KBM-7 (cell line): ENCODE measurements at regions not wholly inside any gene's neighbourhood (a gene's known extent, or its start where the extent isn't known, plus 50 kb on each side); places are given as distances from the start of the nearest gene placed in this dataset.

Experiments used
- DNase-seq: peaks from one replicate; pipeline ENCODE4 v3.0.0-alpha.2; 2015
- in situ Hi-C: fragments of 300-500 bp; cut with MboI; formaldehyde crosslinking; loops from 2 replicates; pipeline ENCODE4 v1.14.3; 2020; ENCODE audit warnings: low sequenced_read_pairs, low pct_unique_long_range_greater_than_20kb, mixed read lengths

DNA sequence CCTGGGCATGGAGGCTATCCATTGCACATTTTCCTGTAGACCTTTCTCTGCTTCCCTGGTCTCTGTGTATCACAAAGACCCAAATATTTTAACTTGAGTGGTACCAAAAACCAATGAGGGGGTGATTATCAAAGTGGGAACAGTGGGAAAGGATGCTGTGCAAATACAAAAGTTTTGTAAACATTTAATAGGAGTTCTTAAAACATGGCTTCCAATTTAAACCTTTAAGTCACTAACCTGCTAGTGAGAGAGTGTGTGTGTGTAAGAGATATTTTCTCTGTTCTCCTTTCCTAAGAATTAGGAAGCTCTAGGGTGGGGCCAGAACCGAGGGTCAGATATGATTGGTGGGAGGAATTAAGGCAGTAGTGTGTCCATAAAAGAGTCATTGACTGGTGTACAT lies 64.5 kb upstream of the ARHGAP5 start:
- in situ Hi-C loops = no loop called here
- DNase-seq = no peak

DNA sequence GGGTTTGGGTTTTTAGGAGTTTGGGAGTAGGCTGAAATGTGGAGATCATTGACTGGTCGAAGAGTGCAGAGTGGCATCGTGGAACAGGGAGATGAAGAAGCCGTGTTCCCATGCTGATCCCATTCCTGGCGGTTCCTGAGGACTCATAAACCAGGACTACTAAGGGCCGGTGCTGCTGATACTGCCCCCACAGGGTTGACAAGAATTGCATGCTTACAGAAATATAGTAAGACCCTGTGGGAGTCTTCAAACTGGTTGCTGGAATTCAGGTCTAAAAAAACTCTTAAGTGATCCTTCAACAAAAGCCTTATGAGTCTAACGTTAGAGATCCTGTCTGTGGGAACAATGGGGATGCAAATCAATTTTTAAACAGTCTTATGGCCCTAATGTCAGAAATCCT lies 64.0 kb upstream of the ARHGAP5 start:
- DNase-seq = no peak

DNA sequence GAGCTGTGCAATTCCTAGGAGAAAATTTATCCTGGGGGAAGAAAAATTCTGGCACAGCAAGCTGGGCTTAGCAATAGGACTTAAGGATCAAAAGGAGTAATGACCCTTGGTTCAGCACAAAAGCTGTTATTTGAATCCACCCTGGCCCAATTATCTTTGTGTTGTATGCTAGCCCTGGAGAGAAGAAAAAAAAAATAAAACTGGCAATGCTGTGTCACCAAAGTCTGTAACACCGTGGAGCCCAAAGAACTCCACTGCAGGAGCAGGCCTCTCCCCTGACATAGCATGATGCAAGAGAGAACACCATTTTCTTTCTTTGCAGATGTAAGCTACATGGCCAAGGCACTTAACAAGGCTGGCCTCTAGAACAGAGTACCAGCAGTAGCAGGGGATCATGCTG lies 63.0 kb upstream of the ARHGAP5 start:
- in situ Hi-C loops = no loop called here
- no peak for DNase-seq

More for the DNA sequence above, 64.0 kb upstream of the ARHGAP5 start:
- in situ Hi-C loops = no loop called here

DNA sequence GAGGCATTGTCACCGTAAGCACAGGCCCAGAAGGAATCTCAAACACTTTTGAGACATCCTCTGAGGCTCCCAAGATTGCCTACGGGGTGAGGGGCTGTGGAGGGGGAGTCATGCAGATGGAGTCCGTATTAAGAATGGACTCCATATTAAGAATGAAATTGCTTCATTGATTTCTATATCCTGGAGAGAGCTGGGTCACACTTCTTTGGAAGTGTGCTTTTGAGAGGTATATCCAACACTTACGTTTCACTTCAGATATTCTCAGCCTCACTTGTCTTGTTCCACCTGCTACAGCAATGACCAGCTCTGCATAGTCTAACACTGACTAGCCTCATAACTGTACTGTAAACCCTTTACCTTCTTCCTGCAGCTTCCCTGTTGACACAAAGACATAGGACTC lies 62.6 kb upstream of the ARHGAP5 start:
- in situ Hi-C loops = no loop called here
- no peak for DNase-seq

GRCh38 chr14:32015166-32015565 lies 61.9 kb upstream of the ARHGAP5 start:
- in situ Hi-C loops = no loop called here
- DNase-seq = no peak

GRCh38 chr14:32017587-32017986 lies 59.5 kb upstream of the ARHGAP5 start:
- DNase-seq = no peak
- in situ Hi-C loops = no loop called here

- DNase-seq = no peak
- in situ Hi-C loops = no loop called here
Observed at GRCh38 chr14:32018391-32019092, 58.6 kb upstream of the ARHGAP5 start.

- in situ Hi-C loops = no loop called here
- no peak for DNase-seq
Observed at GRCh38 chr14:32019276-32019675, 57.8 kb upstream of the ARHGAP5 start.

DNA sequence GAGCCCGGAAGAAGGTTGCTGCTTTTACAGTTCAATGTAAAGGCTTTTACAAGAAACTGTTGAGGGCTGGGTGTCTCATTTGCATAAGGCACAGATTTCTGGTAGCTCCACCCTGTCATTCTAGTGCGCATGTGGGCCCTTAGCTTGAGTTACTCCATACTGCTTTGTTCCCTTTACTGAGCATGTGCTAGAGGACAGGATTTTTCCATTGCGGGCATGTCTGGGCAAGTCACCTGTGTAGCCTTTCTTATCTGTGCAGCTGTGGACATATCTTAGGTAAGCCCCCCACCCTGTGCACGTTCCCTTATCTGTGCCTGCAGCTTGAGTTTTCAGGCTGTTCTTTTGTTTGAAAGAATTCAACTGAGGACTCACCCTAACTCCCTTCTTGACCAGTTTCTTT lies 56.2 kb upstream of the ARHGAP5 start:
- DNase-seq = peak; percentile 45
- in situ Hi-C loops = no loop called here

DNA sequence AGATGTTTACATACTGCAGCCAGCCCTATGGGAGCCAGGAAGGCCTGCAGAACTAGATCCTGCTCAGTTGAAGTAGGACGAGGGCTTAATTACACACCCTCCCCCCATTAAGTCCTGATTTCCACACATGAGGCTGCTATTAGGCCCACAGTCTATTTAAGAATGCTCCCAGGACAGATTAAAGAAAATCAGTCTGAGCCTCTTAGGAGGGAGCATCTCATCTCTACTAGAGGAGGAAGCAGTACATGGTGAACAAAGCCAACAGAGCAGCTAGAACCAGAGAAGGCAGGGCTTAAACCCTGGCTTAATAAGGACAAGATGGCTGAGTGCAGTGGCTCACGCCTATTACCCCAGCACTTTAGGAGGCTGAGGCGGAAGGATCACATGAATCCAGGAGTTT lies 55.8 kb upstream of the ARHGAP5 start:
- no peak for DNase-seq
- in situ Hi-C loops = no loop called here

GRCh38 chr14:32022525-32022924 lies 54.6 kb upstream of the ARHGAP5 start:
- in situ Hi-C loops = no loop called here
- DNase-seq = no peak

GRCh38 chr14:32022938-32023466 lies 54.1 kb upstream of the ARHGAP5 start:
- in situ Hi-C loops = no loop called here
- no peak for DNase-seq

DNA sequence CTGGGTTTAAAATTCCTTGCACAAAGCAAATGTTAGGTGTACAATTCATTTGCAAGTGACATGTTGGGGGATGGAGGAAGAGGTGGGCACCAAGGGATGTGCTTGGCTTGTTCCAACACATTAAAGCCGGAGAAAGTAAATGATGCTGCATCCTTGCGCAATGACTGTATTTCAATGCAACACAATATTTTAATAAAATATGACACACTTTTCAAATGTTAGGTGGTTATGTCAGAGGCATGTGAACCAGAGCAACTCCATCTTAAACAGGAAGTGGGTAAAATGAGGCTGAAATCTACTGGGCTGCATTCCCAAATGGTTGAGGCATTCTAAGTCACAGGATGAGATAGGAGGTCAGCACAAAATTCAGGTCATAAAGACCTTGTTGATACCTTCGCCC lies 53.6 kb upstream of the ARHGAP5 start:
- no peak for DNase-seq
- in situ Hi-C loops = no loop called here

DNA sequence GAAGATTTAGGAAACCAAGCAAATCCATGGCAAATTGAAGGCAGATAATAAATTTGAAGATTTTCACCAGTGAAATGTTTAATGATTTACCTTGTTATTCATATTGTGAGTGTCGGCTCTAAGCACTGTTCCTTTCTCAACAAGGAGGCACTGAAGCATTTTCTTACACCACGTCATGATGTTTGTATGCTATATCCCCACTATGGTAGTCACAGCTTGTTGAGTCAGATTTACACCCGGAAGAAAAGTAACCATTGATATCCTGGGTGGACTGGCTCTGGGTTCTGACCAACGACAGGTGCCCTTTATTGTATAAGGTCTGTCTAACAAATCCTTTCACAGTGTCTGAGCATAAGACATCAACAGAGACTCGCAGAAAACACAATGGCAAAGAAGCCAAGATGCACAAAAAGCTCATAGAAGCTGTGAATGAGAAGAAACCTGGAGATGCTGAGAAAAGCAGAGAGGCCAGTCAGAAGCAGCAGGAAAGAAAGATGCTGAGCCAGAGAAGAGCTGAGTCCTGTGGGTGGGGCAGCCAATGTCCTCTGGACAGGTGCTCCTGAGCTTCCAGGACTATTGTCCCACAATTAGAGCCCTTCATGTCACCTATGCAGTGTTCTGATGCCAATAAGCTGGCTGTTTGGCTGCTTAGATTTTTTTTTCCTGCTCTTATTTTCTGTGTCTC lies 49.7 kb upstream of the ARHGAP5 start:
- in situ Hi-C loops = no loop called here
- no peak for DNase-seq
